H1 (cell line): ENCODE measurements at regions not wholly inside any gene's neighbourhood (a gene's known extent, or its start where the extent isn't known, plus 50 kb on each side); places are given as distances from the start of the nearest gene placed in this dataset.

Experiments
- CTCF ChIA-PET: fragments of 300-600 bp; sonication (Branson Sonifier 250); formaldehyde crosslinking; loops from one replicate; lab custom pipeline; 2021; ENCODE audit not compliant: partially characterized antibody; lab: Charles Lee
- POLR2A ChIA-PET: fragments of 300-600 bp; sonication (Branson Sonifier 250); formaldehyde crosslinking; loops from one replicate; lab custom pipeline; 2021; ENCODE audit warnings: inconsistent platforms; ENCODE audit not compliant: partially characterized antibody; lab: Charles Lee
- DNase-seq, 2 experiments: peaks; one replicate each; pipeline versions ENCODE4 v3.0.0 to v3.0.0-alpha.2; 2010 to 2022; ENCODE audit warnings: low spot score in 2 of 2, low read depth in 1 of 2, mixed read lengths in 1 of 2
- FAIRE-seq: peaks from 2 replicates; lab custom pipeline; 2011; peaks lifted over from hg19 to GRCh38; lab: Jason Lieb, UNC
- H2AFZ ChIP-seq: 2 replicates; pipeline ENCODE4 v1.8.1; 2012; ENCODE audit warnings: low read length, inconsistent platforms
- H2AK5ac ChIP-seq: 2 replicates; pipeline ENCODE4 v1.6.1; 2013; ENCODE audit warnings: low read depth, low read length
- H2BK120ac ChIP-seq: replicated peaks from 2 replicates; pipeline ENCODE3; 2013; ENCODE audit warnings: low read depth, low read length, inconsistent platforms
- H2BK12ac ChIP-seq: 2 replicates; pipeline ENCODE4 v1.6.1; 2013; ENCODE audit warnings: low read depth, low read length
- H2BK15ac ChIP-seq: 2 replicates; pipeline ENCODE4 v1.6.1; 2013; ENCODE audit warnings: low read length
- H2BK20ac ChIP-seq: 2 replicates; pipeline ENCODE4 v1.6.1; 2013; ENCODE audit warnings: low read length
- H2BK5ac ChIP-seq: 2 replicates; pipeline ENCODE4 v1.6.1; 2013; ENCODE audit warnings: low read depth, low read length
- H3K14ac ChIP-seq: 2 replicates; pipeline ENCODE4 v1.6.1; 2013; ENCODE audit warnings: inconsistent platforms; ENCODE audit not compliant: insufficient read length
- H3K18ac ChIP-seq: 2 replicates; pipeline ENCODE4 v1.6.1; 2013; ENCODE audit warnings: low read length; ENCODE audit errors: extremely low read depth
- H3K23ac ChIP-seq: 2 replicates; pipeline ENCODE4 v1.6.1; 2013; ENCODE audit warnings: inconsistent platforms; ENCODE audit not compliant: insufficient read length
- H3K23me2 ChIP-seq: 2 replicates; pipeline ENCODE4 v1.6.1; 2013; ENCODE audit warnings: low read depth, low read length
- H3K27ac ChIP-seq: 2 replicates; pipeline ENCODE4 v1.6.1; 2011; ENCODE audit warnings: low read depth, low read length, inconsistent platforms
- H3K27me3 ChIP-seq, 4 experiments: replicated peaks in 1 of 4; 1 replicate in 1 of 4; 2 replicates in 3 of 4; pipeline versions ENCODE4 v1.6.1 to v1.8.1; 2011 to 2013; ENCODE audit warnings: low read length in 3 of 4, mild to moderate bottlenecking in 3 of 4, inconsistent platforms in 2 of 4, mixed read lengths in 2 of 4, moderate library complexity in 1 of 4; ENCODE audit not compliant: control insufficient read depth in 3 of 4, insufficient read depth in 3 of 4; ENCODE audit errors: extremely low read depth in 1 of 4
- H3K36me3 ChIP-seq, 4 experiments: 2 replicates each; pipeline versions ENCODE4 v1.6.1 to v1.8.1; 2011 to 2013; ENCODE audit warnings: mild to moderate bottlenecking in 4 of 4, low read length in 3 of 4, moderate library complexity in 2 of 4, control low read depth in 1 of 4, inconsistent platforms in 1 of 4; ENCODE audit not compliant: insufficient read depth in 4 of 4, control insufficient read depth in 2 of 4
- H3K4ac ChIP-seq: replicated peaks from 2 replicates; pipeline ENCODE3; 2013; ENCODE audit warnings: low read length, low read depth, mixed read lengths, inconsistent platforms; ENCODE audit not compliant: insufficient read length
- H3K4me1 ChIP-seq, 4 experiments: replicated peaks in 1 of 4; 1 replicate in 1 of 4; 2 replicates in 3 of 4; pipeline versions ENCODE4 v1.6.1 to v1.8.1; 2011 to 2013; ENCODE audit warnings: low read length in 3 of 4, inconsistent platforms in 2 of 4, mixed read lengths in 1 of 4; ENCODE audit not compliant: insufficient read depth in 4 of 4, control insufficient read depth in 3 of 4
- H3K4me2 ChIP-seq, 2 experiments: 2 replicates each; pipeline versions ENCODE4 v1.6.1 to v1.8.1; 2011 to 2013; ENCODE audit warnings: low read depth in 2 of 2, low read length in 2 of 2, control low read depth in 1 of 2, inconsistent platforms in 1 of 2, mild to moderate bottlenecking in 1 of 2; ENCODE audit not compliant: insufficient read depth in 1 of 2
- H3K4me3 ChIP-seq, 4 experiments: fragments of 200-600, 300-600 bp in 1 of 4; sonication (generic), shearing (Covaris generic), sonication (Bioruptor Twin) in 1 of 4; 2 replicates each; pipeline versions ENCODE4 v1.5.1 to v1.8.1; 2011 to 2016; ENCODE audit warnings: low read length in 4 of 4, low read depth in 3 of 4, control low read depth in 2 of 4, inconsistent platforms in 2 of 4, mild to moderate bottlenecking in 2 of 4, mixed read lengths in 1 of 4, moderate library complexity in 1 of 4; ENCODE audit not compliant: insufficient read depth in 2 of 4; ENCODE audit errors: extremely low read depth in 1 of 4
- H3K56ac ChIP-seq: replicated peaks from 2 replicates; pipeline ENCODE3; 2013; ENCODE audit warnings: low read depth, mild to moderate bottlenecking, mixed read lengths, low read length, inconsistent platforms; ENCODE audit not compliant: insufficient read length
- H3K79me1 ChIP-seq: 2 replicates; pipeline ENCODE4 v1.6.1; 2013; ENCODE audit warnings: low read depth, low read length, control low read depth
- H3K79me2 ChIP-seq, 2 experiments: 2 replicates each; pipeline versions ENCODE4 v1.6.1 to v1.8.1; 2012 to 2013; ENCODE audit warnings: low read length in 2 of 2, mild to moderate bottlenecking in 2 of 2, inconsistent platforms in 1 of 2; ENCODE audit not compliant: insufficient read depth in 2 of 2, control insufficient read depth in 1 of 2
- H3K9ac ChIP-seq, 4 experiments: replicated peaks in 1 of 4; 1 replicate in 1 of 4; 2 replicates in 3 of 4; pipeline versions ENCODE4 v1.6.1 to v1.8.1; 2011 to 2013; ENCODE audit warnings: low read depth in 3 of 4, low read length in 3 of 4, control low read depth in 2 of 4, mild to moderate bottlenecking in 2 of 4, moderate library complexity in 2 of 4, inconsistent platforms in 1 of 4; ENCODE audit errors: extremely low read depth in 1 of 4
- H3K9me3 ChIP-seq, 2 experiments: 2 replicates each; pipeline versions ENCODE4 v1.6.1 to v1.8.1; 2012 to 2013; ENCODE audit warnings: mild to moderate bottlenecking in 2 of 2, moderate library complexity in 2 of 2, control low read depth in 1 of 2, inconsistent platforms in 1 of 2, low read depth in 1 of 2, low read length in 1 of 2, mixed read lengths in 1 of 2; ENCODE audit not compliant: insufficient read depth in 2 of 2
- H4K20me1 ChIP-seq, 2 experiments: replicated peaks in 1 of 2; 2 replicates each; pipeline versions ENCODE3 to v1.8.1; 2011 to 2013; ENCODE audit warnings: inconsistent platforms in 2 of 2, low read length in 2 of 2, mild to moderate bottlenecking in 1 of 2; ENCODE audit not compliant: insufficient read depth in 2 of 2, control insufficient read depth in 1 of 2
- H4K5ac ChIP-seq: 2 replicates; pipeline ENCODE4 v1.6.1; 2013; ENCODE audit warnings: low read length, low read depth, mixed read lengths, inconsistent platforms; ENCODE audit not compliant: insufficient read length
- H4K8ac ChIP-seq: 2 replicates; pipeline ENCODE4 v1.8.0; 2013; ENCODE audit warnings: mild to moderate bottlenecking, moderate library complexity, low read length, inconsistent platforms; ENCODE audit not compliant: insufficient read depth; ENCODE audit errors: extremely low read depth
- H4K91ac ChIP-seq: replicated peaks from 2 replicates; pipeline ENCODE3; 2013; ENCODE audit warnings: low read length, mixed read lengths, inconsistent platforms; ENCODE audit not compliant: insufficient read length
- CBX5 ChIP-seq: fragments of 300-800, 300-1000 bp; sonication (generic); IDR thresholded peaks from 2 replicates; pipeline ENCODE4 v1.7.1; 2016; ENCODE audit warnings: antibody characterized with exemption, low read length, low read depth
- CHD2 ChIP-seq: IDR thresholded peaks from 2 replicates; pipeline ENCODE4 v1.6.1; 2012; ENCODE audit warnings: low read length, improper control_type of control experiment
- EZH2 ChIP-seq: fragments of 200-600 bp; sonication (generic); IDR thresholded peaks from 2 replicates; pipeline ENCODE4 v1.7.1; 2012; ENCODE audit warnings: low read depth, mild to moderate bottlenecking, moderate library complexity, low read length, inconsistent platforms; ENCODE audit not compliant: severe bottlenecking
- POLR2AphosphoS5 ChIP-seq: IDR thresholded peaks from 2 replicates; pipeline ENCODE4 v1.6.1; 2011; ENCODE audit warnings: low read depth, low read length
- POU5F1 ChIP-seq: IDR thresholded peaks from 2 replicates; pipeline ENCODE4 v1.6.1; 2011; ENCODE audit warnings: low read depth, mild to moderate bottlenecking, low read length, moderate library complexity
- RXRA ChIP-seq: IDR thresholded peaks from 2 replicates; pipeline ENCODE4 v1.6.1; 2011; ENCODE audit warnings: low read depth, mild to moderate bottlenecking, low read length, moderate library complexity; ENCODE audit not compliant: insufficient read depth
- SP1 ChIP-seq: IDR thresholded peaks from 2 replicates; pipeline ENCODE4 v1.6.1; 2011; ENCODE audit warnings: low read depth, low read length
- SP4 ChIP-seq: IDR thresholded peaks from 2 replicates; pipeline ENCODE4 v1.6.1; 2012; ENCODE audit warnings: low read length, inconsistent platforms
- SUZ12 ChIP-seq: fragments of 200-600 bp; sonication (generic); IDR thresholded peaks from 2 replicates; pipeline ENCODE4 v1.6.1; 2012; ENCODE audit warnings: mild to moderate bottlenecking, inconsistent platforms, low read length, moderate library complexity, mixed read lengths
- WGBS, 2 experiments: shearing (Covaris generic) in 1 of 2; methylation state at CpG; one replicate each; pipeline versions ENCODE4 v1.1.6 to v1.1.7; 2013 to 2015; ENCODE audit warnings: low lambda C conversion rate in 2 of 2, mixed read lengths in 2 of 2, inconsistent platforms in 1 of 2, low coverage in 1 of 2, missing lambda C conversion rate in 1 of 2; ENCODE audit not compliant: insufficient replicate concordance in 2 of 2, insufficient coverage in 1 of 2, insufficient read length in 1 of 2; ENCODE audit errors: extremely low coverage in 1 of 2, missing lambda C conversion rate in 1 of 2; 5-methylcytosine and 5-hydroxymethylcytosine counted together

GRCh38 chrX:22357621-22358020, 84.9 kb downstream of the CBLL2 start:
- Histone ChIP-seq H4K91ac (no peak overlapping the region), H3K9ac (no peak overlapping the region), H3K23me2 (no peaks in the 10 kb centered on the region), H3K9me3 (no peaks in the 10 kb centered on the region), H2BK15ac (no peak overlapping the region), H2AFZ (no peak overlapping the region), H3K79me2 (no peaks in the 10 kb centered on the region), H4K5ac (no peak overlapping the region), H2AK5ac (no peak overlapping the region), H2BK20ac (no peak overlapping the region), H4K20me1 (no peaks in the 10 kb centered on the region), H3K4ac (no peak overlapping the region), H3K27ac (no peak overlapping the region), H2BK12ac (no peak overlapping the region), H3K4me3 (no peak overlapping the region), H3K4me1 (no peaks in the 10 kb centered on the region), H3K56ac (no peak overlapping the region), H3K4me2 (no peak overlapping the region), H3K27me3 (no peaks in the 10 kb centered on the region), H4K8ac (no peak overlapping the region), H3K79me1 (no peaks in the 10 kb centered on the region), H2BK5ac (no peak overlapping the region), H2BK120ac (no peak overlapping the region), H3K18ac (no peak overlapping the region), H3K36me3 (no peaks in the 10 kb centered on the region), H3K23ac (no peak overlapping the region), H3K14ac (no peak overlapping the region)
- TF ChIP-seq POLR2AphosphoS5 (no peak), POU5F1 (no peak), CHD2 (no peak), SP4 (no peak), RXRA (no peak), SP1 (no peak), EZH2 (no peak), SUZ12 (no peak), CBX5 (no peak)
- FAIRE-seq (no peak), DNase-seq (no peak)
- CTCF ChIA-PET = no interaction called here
- POLR2A ChIA-PET = no interaction called here
- WGBS, 2 experiments = 75% methylated on average over 2 of the region's 2 CpGs; no CpG with 5 or more reads in 1 of the 2 experiments
